Uterus (tissue), 2 donors: ENCODE measurements at regions not wholly inside any gene's neighbourhood (a gene's known extent, or its start where the extent isn't known, plus 50 kb on each side); places are given as distances from the start of the nearest gene placed in this dataset.

Experiments used
- CTCF ChIP-seq, 4 experiments: fragments of 200-600 bp in 2 of 4; fragments of 450-650 bp in 2 of 4; sonication (generic) in 2 of 4; IDR thresholded peaks; one replicate each; pipeline ENCODE4 v1.5.1; 2016 to 2019; ENCODE audit warnings: antibody characterized with exemption in 4 of 4, mild to moderate bottlenecking in 2 of 4, moderate library complexity in 1 of 4
- POLR2A ChIP-seq, 2 donors: fragments of 450-650 bp; IDR thresholded peaks; one replicate each; pipeline ENCODE4 v1.6.1; 2016; ENCODE audit warnings: antibody characterized with exemption in 2 of 2, mild to moderate bottlenecking in 1 of 2, moderate library complexity in 1 of 2

GRCh38 chr13:73851104-73851503 is 283.1 kb downstream of the KLF12 start:
- TF ChIP-seq CTCF (IDR thresholded peaks at IDR 0.05) (no peak), POLR2A (IDR thresholded peaks at IDR 0.05) (no peak)
